ENCODE measurements at regions not wholly inside any gene's neighbourhood (a gene's known extent, or its start where the extent isn't known, plus 50 kb on each side); places are given as distances from the start of the nearest gene placed in this dataset.

DNA sequence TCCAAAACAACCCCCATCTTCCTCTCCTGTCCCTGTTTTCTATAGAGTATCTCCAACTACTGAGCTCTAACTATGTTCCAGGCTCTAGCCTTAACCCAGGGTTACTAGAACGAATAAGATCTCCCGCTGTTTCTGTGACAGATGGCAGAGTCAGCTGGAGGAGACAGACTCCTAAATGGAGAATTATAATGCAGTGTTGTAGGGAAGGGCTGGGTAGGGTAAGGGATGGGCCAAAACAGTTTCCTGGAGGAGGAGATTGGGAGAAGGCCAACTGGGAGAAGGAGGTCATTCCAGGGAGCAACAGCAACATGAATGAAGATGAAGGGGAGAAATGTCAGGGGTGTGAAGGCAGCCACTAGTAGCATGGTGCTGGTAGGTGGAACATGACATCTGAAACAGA is 73.4 kb upstream of the ANO4 start:
- no peak overlapping the region for H3K4me2 ChIP-seq (ENCODE audit: low read depth, low read length, poor library complexity, severe bottlenecking)
- no peak for DNase-seq
- H3K36me3 ChIP-seq (ENCODE audit: insufficient read depth, low read length), result no peaks in the 10 kb centered on the region
- H3K4me1 ChIP-seq (ENCODE audit: low read length), result no peaks in the 10 kb centered on the region
- H3K9ac ChIP-seq (ENCODE audit: low read length), result no peak overlapping the region
- H3K9me2 ChIP-seq (replicated peaks; ENCODE audit: insufficient read depth, low read length), result no peaks in the 10 kb centered on the region
- no peak overlapping the region for H2AFZ ChIP-seq (ENCODE audit: low read length)
- no peaks in the 10 kb centered on the region for H3K79me2 ChIP-seq (ENCODE audit: low read length)
- no peak overlapping the region for H3K27ac ChIP-seq (ENCODE audit: low read length)
- H3K27me3 ChIP-seq (ENCODE audit: low read length), result no peaks in the 10 kb centered on the region
- H4K20me1 ChIP-seq (ENCODE audit: insufficient read depth, low read depth, low read length), result no peaks in the 10 kb centered on the region
- no peaks in the 10 kb centered on the region for H3K9me3 ChIP-seq (ENCODE audit: low read length)
- no peak overlapping the region for H3K4me3 ChIP-seq (ENCODE audit: low read length)

DNA sequence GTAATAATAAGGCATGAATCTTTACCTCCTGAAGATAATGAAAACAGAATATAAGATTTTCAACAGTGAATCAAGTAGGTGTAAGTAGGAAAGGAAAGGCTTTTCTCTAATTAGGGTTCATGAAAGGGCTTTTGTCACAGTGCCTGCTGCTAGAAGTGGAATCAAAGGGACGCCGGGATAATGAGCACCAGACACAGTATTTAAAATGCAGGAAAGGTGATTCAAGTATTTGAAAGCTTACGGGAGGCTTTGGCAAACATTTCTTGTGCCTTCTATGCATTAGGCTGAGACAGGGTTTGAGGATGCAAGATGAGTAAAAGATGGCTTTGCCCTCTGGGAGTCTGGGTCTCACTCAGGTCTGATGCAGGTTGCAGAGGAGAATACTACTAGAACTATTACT is 70.5 kb upstream of the ANO4 start:
- no peaks in the 10 kb centered on the region for H3K4me1 ChIP-seq (ENCODE audit: low read length)
- no peaks in the 10 kb centered on the region for H3K9me3 ChIP-seq (ENCODE audit: low read length)
- H3K4me2 ChIP-seq (ENCODE audit: low read depth, low read length, poor library complexity, severe bottlenecking), result no peak overlapping the region
- H3K9ac ChIP-seq (ENCODE audit: low read length), result no peak overlapping the region
- H3K4me3 ChIP-seq (ENCODE audit: low read length), result no peak overlapping the region
- no peaks in the 10 kb centered on the region for H3K79me2 ChIP-seq (ENCODE audit: low read length)
- no peaks in the 10 kb centered on the region for H4K20me1 ChIP-seq (ENCODE audit: insufficient read depth, low read depth, low read length)
- no peak overlapping the region for H3K27ac ChIP-seq (ENCODE audit: low read length)
- no peaks in the 10 kb centered on the region for H3K27me3 ChIP-seq (ENCODE audit: low read length)
- H2AFZ ChIP-seq (ENCODE audit: low read length), result no peak overlapping the region
- H3K9me2 ChIP-seq (replicated peaks; ENCODE audit: insufficient read depth, low read length), result no peaks in the 10 kb centered on the region
- DNase-seq, result no peak
- no peaks in the 10 kb centered on the region for H3K36me3 ChIP-seq (ENCODE audit: insufficient read depth, low read length)

DNA sequence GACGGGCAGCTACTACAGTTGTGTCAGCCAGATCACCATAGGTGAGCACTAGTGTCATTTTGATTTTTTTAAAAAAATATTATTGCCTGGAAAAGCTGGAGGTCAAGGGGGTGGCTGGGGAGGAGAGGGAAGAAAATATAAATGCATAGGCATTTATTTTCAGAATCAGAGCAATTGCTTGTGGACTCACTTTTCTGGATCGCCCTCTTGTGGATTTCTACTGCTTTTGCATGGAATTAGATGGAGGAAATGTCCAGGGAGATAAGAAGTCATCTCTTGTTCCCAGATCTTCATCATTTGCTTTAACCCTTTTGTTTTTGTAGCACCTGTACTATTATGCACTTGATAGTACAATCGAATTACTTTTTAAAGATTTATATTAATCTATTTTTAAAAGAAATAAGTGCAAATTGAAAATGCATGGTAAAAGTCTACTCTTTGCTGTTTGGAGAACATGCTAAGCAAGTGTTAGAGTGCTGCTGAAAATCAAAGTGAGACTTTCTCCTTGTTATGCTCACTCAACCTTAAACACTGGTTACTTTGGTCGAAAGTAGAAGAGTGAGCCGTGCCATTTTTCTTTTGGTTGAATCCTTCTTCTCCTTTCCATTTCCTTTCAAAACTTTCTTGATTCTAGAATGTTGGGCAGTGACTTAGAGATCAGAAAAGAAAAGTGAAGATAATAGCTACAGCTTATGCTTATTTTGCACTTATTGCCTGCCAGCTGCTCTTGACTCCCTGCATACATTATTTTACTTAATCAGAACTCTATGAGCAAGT is 60.6 kb upstream of the ANO4 start:
- Histone ChIP-seq H3K4me2 (ENCODE audit: low read depth, low read length, poor library complexity, severe bottlenecking) (no peak overlapping the region), H3K9ac (ENCODE audit: low read length) (no peak overlapping the region), H2AFZ (ENCODE audit: low read length) (no peak overlapping the region), H3K4me3 (ENCODE audit: low read length) (no peak overlapping the region), H3K36me3 (ENCODE audit: insufficient read depth, low read length) (no peaks in the 10 kb centered on the region), H3K9me3 (ENCODE audit: low read length) (no peaks in the 10 kb centered on the region), H3K9me2 (replicated peaks; ENCODE audit: insufficient read depth, low read length) (no peaks in the 10 kb centered on the region), H3K79me2 (ENCODE audit: low read length) (no peaks in the 10 kb centered on the region), H3K27me3 (ENCODE audit: low read length) (0 out of 2 replicates have a peak, but pooled peaks cover 2% of the 10 kb centered on the region), H3K4me1 (ENCODE audit: low read length) (no peaks in the 10 kb centered on the region), H3K27ac (ENCODE audit: low read length) (no peak overlapping the region), H4K20me1 (ENCODE audit: insufficient read depth, low read depth, low read length) (no peaks in the 10 kb centered on the region)
- DNase-seq, result peak; percentile 52

DNA sequence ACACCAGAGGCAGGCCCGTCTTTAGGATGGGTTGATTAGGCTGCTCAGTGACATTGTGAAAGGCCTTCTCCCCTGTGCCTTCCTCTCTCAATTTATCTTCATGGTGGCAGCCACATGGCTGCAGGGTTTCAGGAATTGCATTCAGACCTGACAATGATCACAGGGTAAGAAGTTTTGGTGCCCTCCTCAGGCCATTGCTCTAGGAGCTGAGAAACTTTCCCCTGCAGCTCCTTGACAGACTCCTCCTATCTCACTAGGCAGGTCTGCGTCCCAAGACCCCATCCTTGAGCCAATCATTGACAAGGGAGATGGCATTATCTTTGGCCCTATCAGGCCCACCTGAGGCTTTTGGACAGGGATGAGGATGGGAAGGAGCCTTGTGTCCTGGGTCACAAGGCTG is 57.4 kb upstream of the ANO4 start:
- Histone ChIP-seq H3K9me2 (replicated peaks; ENCODE audit: insufficient read depth, low read length) (no peaks in the 10 kb centered on the region), H3K9ac (ENCODE audit: low read length) (no peak overlapping the region), H3K4me3 (ENCODE audit: low read length) (no peak overlapping the region), H3K4me2 (ENCODE audit: low read depth, low read length, poor library complexity, severe bottlenecking) (no peak overlapping the region), H3K79me2 (ENCODE audit: low read length) (no peaks in the 10 kb centered on the region), H3K4me1 (ENCODE audit: low read length) (no peaks in the 10 kb centered on the region), H2AFZ (ENCODE audit: low read length) (no peak overlapping the region), H3K27ac (ENCODE audit: low read length) (no peak overlapping the region), H3K9me3 (ENCODE audit: low read length) (no peaks in the 10 kb centered on the region), H3K36me3 (ENCODE audit: insufficient read depth, low read length) (no peaks in the 10 kb centered on the region), H4K20me1 (ENCODE audit: insufficient read depth, low read depth, low read length) (no peaks in the 10 kb centered on the region), H3K27me3 (ENCODE audit: low read length) (0 out of 2 replicates have a peak, but pooled peaks cover 2% of the 10 kb centered on the region)
- no peak for DNase-seq

DNA sequence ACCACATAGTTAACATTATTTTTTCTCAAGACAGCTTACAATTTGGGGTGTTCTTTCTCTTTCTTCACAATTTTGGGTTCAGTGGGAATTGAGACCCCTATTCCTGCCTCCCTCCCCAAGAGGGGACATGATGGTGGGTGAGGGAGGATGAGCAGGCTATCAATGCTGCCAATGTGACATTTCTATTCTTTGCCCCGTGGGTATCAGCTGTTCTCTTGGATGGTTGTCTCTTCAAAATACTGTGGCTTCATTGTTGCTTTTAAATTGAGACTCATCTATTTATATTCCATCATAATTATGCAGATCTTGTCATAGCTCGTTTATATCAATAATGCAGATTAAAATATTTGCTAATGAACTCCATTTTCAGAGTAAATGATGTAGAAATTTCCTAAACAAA is 56.5 kb upstream of the ANO4 start:
- Histone ChIP-seq H3K4me1 (ENCODE audit: low read length) (no peaks in the 10 kb centered on the region), H2AFZ (ENCODE audit: low read length) (no peak overlapping the region), H3K27ac (ENCODE audit: low read length) (no peak overlapping the region), H3K4me3 (ENCODE audit: low read length) (no peak overlapping the region), H3K9ac (ENCODE audit: low read length) (no peak overlapping the region), H3K9me3 (ENCODE audit: low read length) (no peaks in the 10 kb centered on the region), H3K27me3 (ENCODE audit: low read length) (0 out of 2 replicates have a peak, but pooled peaks cover 2% of the 10 kb centered on the region), H3K36me3 (ENCODE audit: insufficient read depth, low read length) (no peaks in the 10 kb centered on the region), H3K79me2 (ENCODE audit: low read length) (no peaks in the 10 kb centered on the region), H3K9me2 (replicated peaks; ENCODE audit: insufficient read depth, low read length) (no peaks in the 10 kb centered on the region), H4K20me1 (ENCODE audit: insufficient read depth, low read depth, low read length) (no peaks in the 10 kb centered on the region), H3K4me2 (ENCODE audit: low read depth, low read length, poor library complexity, severe bottlenecking) (no peak overlapping the region)
- no peak for DNase-seq

DNA sequence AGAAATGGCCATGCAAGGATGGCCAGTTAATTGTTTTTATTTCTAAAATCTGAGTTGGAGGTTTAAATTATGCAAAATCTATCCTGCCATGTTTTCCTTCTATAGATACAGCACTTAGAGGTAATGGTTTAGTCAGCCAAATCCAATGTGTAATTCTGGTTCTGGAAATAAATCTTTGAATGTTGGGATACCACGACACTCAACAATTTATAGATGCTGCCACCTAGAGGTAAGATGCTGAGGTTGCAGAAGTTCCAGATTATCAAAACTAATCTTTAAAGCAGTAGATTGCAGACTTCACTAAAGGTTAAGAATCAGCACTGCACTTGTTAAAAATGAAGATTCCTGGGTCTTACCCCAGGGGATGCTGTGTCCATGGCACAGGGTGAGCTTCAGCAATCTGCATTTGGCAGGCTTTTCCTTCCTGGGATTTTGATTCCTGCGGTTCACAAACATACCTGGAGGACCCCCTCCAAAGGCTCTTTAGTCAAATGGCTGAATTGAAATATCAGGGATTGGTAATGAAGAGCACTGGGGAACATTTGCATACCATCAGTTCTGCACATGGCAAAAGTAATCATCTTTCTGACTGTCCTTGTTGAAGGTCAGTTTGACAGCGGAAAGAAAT is 53.4 kb upstream of the ANO4 start:
- H3K36me3 ChIP-seq (ENCODE audit: insufficient read depth, low read length), result no peaks in the 10 kb centered on the region
- H3K79me2 ChIP-seq (ENCODE audit: low read length), result no peaks in the 10 kb centered on the region
- no peak overlapping the region for H3K27ac ChIP-seq (ENCODE audit: low read length)
- no peaks in the 10 kb centered on the region for H3K4me1 ChIP-seq (ENCODE audit: low read length)
- no peaks in the 10 kb centered on the region for H4K20me1 ChIP-seq (ENCODE audit: insufficient read depth, low read depth, low read length)
- H2AFZ ChIP-seq (ENCODE audit: low read length), result no peak overlapping the region
- no peak overlapping the region for H3K9ac ChIP-seq (ENCODE audit: low read length)
- H3K27me3 ChIP-seq (ENCODE audit: low read length), result no peaks in the 10 kb centered on the region
- no peaks in the 10 kb centered on the region for H3K9me3 ChIP-seq (ENCODE audit: low read length)
- no peak overlapping the region for H3K4me3 ChIP-seq (ENCODE audit: low read length)
- no peaks in the 10 kb centered on the region for H3K9me2 ChIP-seq (replicated peaks; ENCODE audit: insufficient read depth, low read length)
- H3K4me2 ChIP-seq (ENCODE audit: low read depth, low read length, poor library complexity, severe bottlenecking), result no peak overlapping the region
- DNase-seq, result peak; percentile 53

DNA sequence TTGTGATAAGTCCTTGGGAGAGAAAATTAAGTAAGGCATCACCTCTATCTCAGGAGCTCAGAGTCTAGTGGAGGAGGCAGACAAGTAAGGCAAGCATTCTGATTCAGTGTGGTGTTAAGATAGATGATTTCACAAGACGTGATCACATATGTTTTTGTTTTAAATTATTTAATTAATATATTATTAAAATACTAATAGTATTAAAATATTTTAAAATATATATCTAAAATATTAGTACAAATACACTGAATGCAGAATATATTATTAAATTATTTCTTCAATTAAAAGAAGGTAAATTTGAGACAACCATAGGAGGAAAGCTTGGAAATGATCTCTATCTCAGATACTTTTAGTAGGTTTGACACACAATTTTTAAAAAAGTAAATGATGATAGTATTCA is 51.5 kb upstream of the ANO4 start:
- Histone ChIP-seq H3K27ac (ENCODE audit: low read length) (no peak overlapping the region), H3K9ac (ENCODE audit: low read length) (no peak overlapping the region), H3K4me1 (ENCODE audit: low read length) (no peaks in the 10 kb centered on the region), H3K36me3 (ENCODE audit: insufficient read depth, low read length) (no peaks in the 10 kb centered on the region), H3K4me2 (ENCODE audit: low read depth, low read length, poor library complexity, severe bottlenecking) (no peak overlapping the region), H3K9me3 (ENCODE audit: low read length) (no peaks in the 10 kb centered on the region), H2AFZ (ENCODE audit: low read length) (no peak overlapping the region), H3K4me3 (ENCODE audit: low read length) (no peak overlapping the region), H3K27me3 (ENCODE audit: low read length) (no peaks in the 10 kb centered on the region), H4K20me1 (ENCODE audit: insufficient read depth, low read depth, low read length) (no peaks in the 10 kb centered on the region), H3K79me2 (ENCODE audit: low read length) (no peaks in the 10 kb centered on the region), H3K9me2 (replicated peaks; ENCODE audit: insufficient read depth, low read length) (no peaks in the 10 kb centered on the region)
- DNase-seq, result no peak

All from Karpas-422 (cell line).